ENCODE measurements at regions not wholly inside any gene's neighbourhood (a gene's known extent, or its start where the extent isn't known, plus 50 kb on each side); places are given as distances from the start of the nearest gene placed in this dataset.

DNA sequence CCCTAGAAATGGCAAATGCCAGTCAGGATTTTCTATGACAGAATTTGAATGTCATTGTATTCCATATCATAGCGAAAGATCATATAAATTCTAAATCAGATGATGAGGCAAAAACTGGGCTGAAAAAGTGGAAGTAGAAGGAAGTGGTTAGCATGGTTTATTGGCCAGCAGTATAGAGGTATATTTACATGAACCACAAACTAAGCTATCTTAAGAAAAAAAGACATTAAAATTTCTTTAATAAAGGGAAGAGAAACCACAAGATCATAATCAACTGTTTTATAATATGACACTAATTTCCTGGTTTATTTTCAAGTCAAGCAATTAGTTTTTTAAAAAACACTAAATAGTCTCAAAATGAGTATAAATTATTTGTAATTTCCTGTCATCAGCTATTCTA is 123.2 kb upstream of the LRP1B start:
- intact Hi-C loops (cut with DNase I) = no loop called here
- H3K36me3 ChIP-seq = no peaks in the 10 kb centered on the region
- WGBS, 4 donors = 78 to 95% (median 89%) methylated on average over 1 of the region's 1 CpG
- ATAC-seq (no peak), DNase-seq (no peak)
- no peaks in the 10 kb centered on the region for H3K27me3 ChIP-seq
- no peak overlapping the region for H3K4me3 ChIP-seq
- peaks cover 0 to 15% (median 0%) of the 10 kb centered on the region in 12 donors for H3K9me3 ChIP-seq
- H3K27ac ChIP-seq = no peak overlapping the region
- no peaks in the 10 kb centered on the region for H3K4me1 ChIP-seq
- TF ChIP-seq POLR2A (IDR thresholded peaks at IDR 0.05) = no peak
- TF ChIP-seq, protein P1, sequence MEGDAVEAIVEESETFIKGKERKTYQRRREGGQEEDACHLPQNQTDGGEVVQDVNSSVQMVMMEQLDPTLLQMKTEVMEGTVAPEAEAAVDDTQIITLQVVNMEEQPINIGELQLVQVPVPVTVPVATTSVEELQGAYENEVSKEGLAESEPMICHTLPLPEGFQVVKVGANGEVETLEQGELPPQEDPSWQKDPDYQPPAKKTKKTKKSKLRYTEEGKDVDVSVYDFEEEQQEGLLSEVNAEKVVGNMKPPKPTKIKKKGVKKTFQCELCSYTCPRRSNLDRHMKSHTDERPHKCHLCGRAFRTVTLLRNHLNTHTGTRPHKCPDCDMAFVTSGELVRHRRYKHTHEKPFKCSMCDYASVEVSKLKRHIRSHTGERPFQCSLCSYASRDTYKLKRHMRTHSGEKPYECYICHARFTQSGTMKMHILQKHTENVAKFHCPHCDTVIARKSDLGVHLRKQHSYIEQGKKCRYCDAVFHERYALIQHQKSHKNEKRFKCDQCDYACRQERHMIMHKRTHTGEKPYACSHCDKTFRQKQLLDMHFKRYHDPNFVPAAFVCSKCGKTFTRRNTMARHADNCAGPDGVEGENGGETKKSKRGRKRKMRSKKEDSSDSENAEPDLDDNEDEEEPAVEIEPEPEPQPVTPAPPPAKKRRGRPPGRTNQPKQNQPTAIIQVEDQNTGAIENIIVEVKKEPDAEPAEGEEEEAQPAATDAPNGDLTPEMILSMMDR (IDR thresholded peaks at IDR 0.05) = no peak

GRCh38 chr2:142241016-142241415 is 110.2 kb upstream of the LRP1B start:
- no peak overlapping the region for H3K4me3 ChIP-seq
- WGBS, 4 donors = 60 to 73% (median 69%) methylated on average over 2 of the region's 2 CpGs
- H3K36me3 ChIP-seq = no peaks in the 10 kb centered on the region
- H3K27ac ChIP-seq = no peak overlapping the region
- TF ChIP-seq, protein P1 (IDR thresholded peaks at IDR 0.05) = no peak
- no peak for TF ChIP-seq POLR2A (IDR thresholded peaks at IDR 0.05)
- H3K27me3 ChIP-seq = no peaks in the 10 kb centered on the region
- H3K9me3 ChIP-seq = no peaks in the 10 kb centered on the region
- intact Hi-C loops (cut with DNase I) = no loop called here
- no peak for DNase-seq
- H3K4me1 ChIP-seq = no peaks in the 10 kb centered on the region
- ATAC-seq = no peak

DNA sequence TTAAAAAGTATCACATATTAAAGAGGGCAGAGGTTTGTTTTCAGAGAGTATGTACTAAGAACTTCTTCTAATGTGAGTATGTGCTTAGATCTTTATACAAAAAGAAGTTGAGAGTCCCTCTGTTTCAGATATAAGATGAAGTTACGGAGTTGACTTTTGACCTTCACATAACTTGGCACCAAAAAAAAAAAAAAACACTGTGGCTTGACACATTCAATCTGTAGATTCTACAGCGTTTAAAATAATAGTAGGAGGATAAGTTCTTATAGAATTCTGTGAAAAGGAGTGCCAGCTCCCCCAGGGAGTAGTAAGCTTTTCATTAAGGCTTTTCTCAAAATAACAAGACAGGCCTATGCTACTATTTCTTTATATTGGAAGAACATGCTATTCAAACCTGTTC is 105.4 kb upstream of the LRP1B start:
- Histone ChIP-seq H3K36me3 (no peaks in the 10 kb centered on the region), H3K4me1 (no peaks in the 10 kb centered on the region), H3K4me3 (no peak overlapping the region), H3K9me3 (peaks cover 0 to 4% (median 0%) of the 10 kb centered on the region in 12 donors), H3K27me3 (no peaks in the 10 kb centered on the region), H3K27ac (no peak overlapping the region)
- intact Hi-C loops (cut with DNase I) = no loop called here
- TF ChIP-seq POLR2A (IDR thresholded peaks at IDR 0.05) = no peak
- TF ChIP-seq, protein P1 (IDR thresholded peaks at IDR 0.05) = no peak
- whole genome bisulfite sequencing, 4 donors = 63 to 70% (median 65%) methylated on average over 2 of the region's 2 CpGs
- no peak for DNase-seq
- ATAC-seq = no peak

DNA sequence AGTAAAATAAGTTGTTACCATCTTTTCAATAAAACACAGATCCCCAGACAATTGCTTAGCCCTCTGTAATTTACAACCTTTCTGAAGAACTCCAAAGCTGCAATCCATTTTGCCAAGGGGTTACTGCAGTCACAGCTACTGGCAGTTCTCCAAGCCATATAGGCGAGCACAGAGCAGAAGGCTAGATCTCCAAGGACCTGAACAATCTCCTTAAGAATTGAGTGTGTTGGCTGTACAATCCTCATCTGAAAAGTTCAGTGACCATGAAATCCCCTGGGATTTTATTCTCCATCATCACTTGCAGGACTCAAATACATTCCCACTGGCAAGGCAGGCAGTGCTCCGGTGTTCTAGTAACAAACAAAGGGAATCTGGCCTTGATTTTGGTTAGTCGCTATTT is 103.9 kb upstream of the LRP1B start:
- intact Hi-C loops (cut with DNase I) = no loop called here
- WGBS, 4 donors = 35 to 61% (median 52%) methylated on average over 3 of the region's 3 CpGs
- no peaks in the 10 kb centered on the region for H3K27me3 ChIP-seq
- ATAC-seq (no peak), DNase-seq (no peak)
- no peak for TF ChIP-seq POLR2A (IDR thresholded peaks at IDR 0.05)
- TF ChIP-seq, protein P1 (IDR thresholded peaks at IDR 0.05) = no peak
- H3K36me3 ChIP-seq = no peaks in the 10 kb centered on the region
- H3K4me1 ChIP-seq = no peaks in the 10 kb centered on the region
- H3K4me3 ChIP-seq = no peak overlapping the region
- no peak overlapping the region for H3K27ac ChIP-seq
- peaks cover 0 to 4% (median 0%) of the 10 kb centered on the region in 12 donors for H3K9me3 ChIP-seq
